ENCODE measurements at regions not wholly inside any gene's neighbourhood (a gene's known extent, or its start where the extent isn't known, plus 50 kb on each side); places are given as distances from the start of the nearest gene placed in this dataset.

- DNase-seq (ENCODE audit: low read depth), result no peak
- H3K4me3 ChIP-seq (ENCODE audit: low read depth, low read length), result no peak overlapping the region
Measured at GRCh38 chr6:129921169-129921817, 60.2 kb upstream of the TMEM244 start.

- H3K4me3 ChIP-seq (ENCODE audit: low read depth, low read length), result no peak overlapping the region
- no peak for DNase-seq (ENCODE audit: low read depth)
Measured at GRCh38 chr6:129920103-129920798, 59.1 kb upstream of the TMEM244 start.

- DNase-seq (ENCODE audit: low read depth), result no peak
- H3K4me3 ChIP-seq (ENCODE audit: low read depth, low read length), result no peak overlapping the region
Measured at GRCh38 chr6:129911732-129912131, 50.6 kb upstream of the TMEM244 start.
